ENCODE measurements at regions not wholly inside any gene's neighbourhood (a gene's known extent, or its start where the extent isn't known, plus 50 kb on each side); places are given as distances from the start of the nearest gene placed in this dataset.

GRCh38 chr2:154908327-154908726 is 209.8 kb downstream of the KCNJ3 start:
- ATAC-seq (no peak), DNase-seq (ENCODE audit: extremely low read depth in 1 of 4, low spot score in 3 of 4) (no peak), FAIRE-seq (no peak)
- H3K9me3 ChIP-seq (replicated peaks; ENCODE audit: control insufficient read depth, insufficient read depth, low read depth, low read length) = no peaks in the 10 kb centered on the region; the same call in none of the 2 replicates
- H3K36me3 ChIP-seq (ENCODE audit: control insufficient read depth, insufficient read depth, low read length) = no peaks in the 10 kb centered on the region
- in situ Hi-C loops (cut with MboI) = no loop called here
- H3K79me2 ChIP-seq (ENCODE audit: control insufficient read depth, insufficient read depth, low read length) = no peaks in the 10 kb centered on the region
- H3K4me1 ChIP-seq (replicated peaks in 1 of 2; ENCODE audit: control insufficient read depth in 2 of 2, insufficient read depth in 2 of 2, low read length in 2 of 2) = no peaks in the 10 kb centered on the region
- no peaks in the 10 kb centered on the region for H3K27me3 ChIP-seq (ENCODE audit: control insufficient read depth in 2 of 2, insufficient read depth in 2 of 2, low read length in 2 of 2)
- H4K20me1 ChIP-seq (replicated peaks; ENCODE audit: control insufficient read depth, insufficient read depth, low read length) = no peaks in the 10 kb centered on the region
- WGBS (ENCODE audit: insufficient coverage, low coverage, missing lambda C conversion rate) = 2% methylated on average over 4 of the region's 4 CpGs
- BruUV-seq (replicated peaks) = no TSS peak
- intact Hi-C loops (cut with micrococcal nuclease) = no loop called here
- H3K27ac ChIP-seq (ENCODE audit: extremely low read depth, low read depth, low read length) = no peak overlapping the region
- no peak for TF ChIP-seq ZNF436 (CRISPR knock-in tag; IDR thresholded peaks at IDR 0.05)
- TF ChIP-seq CHCHD3 (CRISPR knock-in tag; IDR thresholded peaks at IDR 0.05) = no peak
- no peak for TF ChIP-seq HBP1 (CRISPR knock-in tag; IDR thresholded peaks at IDR 0.05)
- TF ChIP-seq ASH1L (IDR thresholded peaks at IDR 0.05; ENCODE audit: borderline replicate concordance, low read depth, partially characterized antibody) = no peak
- TF ChIP-seq TRIM24 (IDR thresholded peaks at IDR 0.05) = no peak
- no peak for TF ChIP-seq PHF21A (IDR thresholded peaks at IDR 0.05; ENCODE audit: borderline replicate concordance, low read depth)
- no peak for TF ChIP-seq ELK3 (CRISPR knock-in tag; IDR thresholded peaks at IDR 0.05)
- TF ChIP-seq PRDM10 (IDR thresholded peaks at IDR 0.05; ENCODE audit: partially characterized antibody) = no peak
- no peak for TF ChIP-seq MTA3 (IDR thresholded peaks at IDR 0.05; ENCODE audit: borderline replicate concordance)
- no peak for TF ChIP-seq SMAD1 (IDR thresholded peaks at IDR 0.05; ENCODE audit: low read depth, low read length, partially characterized antibody)
- no peak for TF ChIP-seq RCOR1 (IDR thresholded peaks at IDR 0.05; ENCODE audit: borderline replicate concordance in 1 of 2, low read depth in 2 of 2, low read length in 2 of 2)
- no peak for TF ChIP-seq NFXL1 (CRISPR knock-in tag; IDR thresholded peaks at IDR 0.05)
- no peak for TF ChIP-seq FOXJ3 (CRISPR knock-in tag; IDR thresholded peaks at IDR 0.05)
- TF ChIP-seq PCBP1 (IDR thresholded peaks at IDR 0.05; ENCODE audit: low read depth, low read length, poor library complexity, severe bottlenecking) = no peak
- no peak for TF ChIP-seq SMARCE1 (IDR thresholded peaks at IDR 0.05)
- no peaks in the 10 kb centered on the region for H3K9me1 ChIP-seq (ENCODE audit: control insufficient read depth, insufficient read depth, low read length)
- H3K4me2 ChIP-seq (ENCODE audit: insufficient read depth, low read length) = no peak overlapping the region
- no peak overlapping the region for H3K9ac ChIP-seq (ENCODE audit: insufficient read depth in 1 of 2, low read depth in 2 of 2, low read length in 2 of 2)
- ChIA-PET POLR2A (no interaction called here), CTCF (ENCODE audit: low intra/inter-chr PET ratio) (no interaction called here)
- no peak overlapping the region for H3K4me3 ChIP-seq
- no peak overlapping the region for H2AFZ ChIP-seq (ENCODE audit: low read depth, low read length)

Data from K562 (cell line).